ENCODE measurements at regions not wholly inside any gene's neighbourhood (a gene's known extent, or its start where the extent isn't known, plus 50 kb on each side); places are given as distances from the start of the nearest gene placed in this dataset.

GRCh38 chrX:114532111-114532805, 51.6 kb upstream of the HTR2C start:
- no peaks in the 10 kb centered on the region for H3K36me3 ChIP-seq (replicated peaks; ENCODE audit: low read depth, low read length)
- H3K27ac ChIP-seq (ENCODE audit: low read length) = no peak overlapping the region
- no peak overlapping the region for H3K4me3 ChIP-seq (ENCODE audit: low read length)
- H3K4me1 ChIP-seq (ENCODE audit: low read length) = no peaks in the 10 kb centered on the region
- H3K9me3 ChIP-seq (ENCODE audit: insufficient read depth, low read length) = no peaks in the 10 kb centered on the region
- H2AFZ ChIP-seq (ENCODE audit: low read depth, low read length) = no peak overlapping the region
- no peak overlapping the region for H3K4me2 ChIP-seq (ENCODE audit: low read length)
- H3K27me3 ChIP-seq (ENCODE audit: low read depth, low read length) = no peaks in the 10 kb centered on the region
- H3K9ac ChIP-seq (ENCODE audit: low read length) = no peak overlapping the region
- no peak for TF ChIP-seq EZH2phosphoT487 (IDR thresholded peaks at IDR 0.05; ENCODE audit: low read depth)
- no peak for TF ChIP-seq CTCF (IDR thresholded peaks at IDR 0.05; ENCODE audit: low read depth, low read length)
- H4K20me1 ChIP-seq (ENCODE audit: insufficient read depth, low read length) = no peaks in the 10 kb centered on the region
- no peaks in the 10 kb centered on the region for H3K79me2 ChIP-seq (ENCODE audit: low read length)

Data from OCI-LY3 (cell line).